ENCODE measurements at regions not wholly inside any gene's neighbourhood (a gene's known extent, or its start where the extent isn't known, plus 50 kb on each side); places are given as distances from the start of the nearest gene placed in this dataset.

DNA sequence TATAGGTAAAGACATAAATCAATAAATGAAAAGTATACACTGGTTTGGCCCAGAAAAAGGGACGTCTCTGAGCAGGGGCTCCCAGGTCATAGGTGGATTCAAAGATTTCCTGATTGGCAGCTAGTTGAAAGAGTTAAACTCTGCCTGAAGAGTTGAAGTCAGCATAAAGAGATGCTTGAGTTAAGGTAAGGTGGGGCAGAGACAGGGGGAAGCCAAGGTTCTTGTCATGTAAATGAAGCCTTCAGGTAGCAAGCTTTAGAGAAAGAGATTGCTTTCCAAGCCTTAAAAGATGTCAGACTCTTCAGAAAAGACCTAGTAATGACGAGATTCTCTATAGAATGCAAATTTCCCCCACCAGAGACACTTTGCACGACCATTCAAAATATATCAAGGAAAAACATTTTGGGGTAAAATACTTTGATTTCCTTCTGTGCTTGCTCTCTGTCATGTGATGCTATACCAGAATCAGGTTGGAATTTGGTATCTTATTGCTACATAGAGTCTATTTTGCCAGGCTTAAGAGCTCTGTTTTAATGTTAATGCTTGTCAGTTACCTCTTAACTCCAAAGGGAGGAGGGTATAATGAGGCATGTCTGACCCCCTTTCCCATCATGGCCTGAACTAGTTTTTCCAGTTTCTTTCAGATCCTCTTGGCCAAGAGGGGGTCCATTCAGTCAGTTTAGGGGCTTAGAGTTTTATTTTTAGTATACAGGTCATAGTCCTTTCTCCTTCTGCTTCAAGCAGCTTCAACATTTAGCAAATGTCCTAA, 429.6 kb downstream of the ADRA2A start:
- no peak for DNase-seq (ENCODE audit: low read depth)

DNA sequence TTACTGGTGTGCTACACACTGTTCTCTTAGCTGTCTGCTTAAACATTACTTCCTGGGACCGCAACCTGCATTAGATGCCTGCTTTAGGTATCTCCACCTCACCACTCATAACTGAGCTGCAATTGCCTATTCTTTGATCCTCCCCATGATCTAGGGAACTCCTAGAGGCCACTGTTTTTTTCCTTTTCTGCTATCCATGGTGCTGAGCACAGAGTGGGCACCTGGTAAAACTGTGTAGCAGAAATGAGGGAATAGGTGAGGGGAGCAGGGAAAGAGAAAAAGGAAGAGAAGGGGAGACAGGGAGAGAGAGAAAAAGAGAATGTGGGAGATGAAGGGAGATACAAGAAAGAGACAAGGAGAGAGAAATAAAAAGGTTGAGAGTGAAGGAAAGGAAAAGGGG, 434.9 kb downstream of the ADRA2A start:
- DNase-seq (ENCODE audit: low read depth), result no peak

DNA sequence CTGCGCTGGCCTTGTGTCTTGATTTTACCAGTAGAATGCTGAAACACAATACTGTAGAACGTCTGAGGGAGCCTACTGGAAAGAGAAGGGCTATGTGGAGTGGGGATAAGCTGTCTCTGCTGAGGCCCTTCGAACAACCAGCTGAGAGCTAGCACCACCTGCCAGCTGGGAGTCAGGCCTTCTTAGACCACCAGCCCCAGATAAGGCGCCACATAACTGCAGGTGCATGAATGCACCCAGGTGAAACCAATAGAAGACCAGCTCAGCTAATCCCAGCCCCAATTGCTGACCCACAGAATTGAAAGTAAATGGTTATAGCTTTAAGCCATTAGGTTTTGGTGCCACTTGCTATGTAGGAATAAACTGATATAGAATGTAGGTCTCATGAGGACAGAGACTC, 438.4 kb downstream of the ADRA2A start:
- DNase-seq (ENCODE audit: low read depth), result no peak

DNA sequence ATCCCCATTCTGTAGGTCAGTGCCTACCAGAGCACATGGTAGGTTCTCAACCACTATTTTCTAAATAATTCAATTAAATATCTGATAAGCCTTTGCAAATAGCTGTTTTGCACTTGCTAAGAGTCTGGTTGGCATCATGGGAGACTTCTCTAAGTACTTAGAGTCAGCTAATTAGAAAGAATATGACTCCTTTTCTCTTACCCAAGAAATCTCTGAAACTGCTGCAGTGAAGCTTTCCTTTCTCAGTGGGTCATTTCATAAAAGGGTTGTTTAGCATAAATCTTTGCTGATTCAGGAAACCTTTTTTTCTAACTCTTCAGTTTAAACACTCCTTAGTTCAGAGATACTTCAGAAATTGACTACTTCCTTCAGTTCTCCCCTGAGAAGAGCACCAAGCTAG, 438.9 kb downstream of the ADRA2A start:
- no peak for DNase-seq (ENCODE audit: low read depth)

DNA sequence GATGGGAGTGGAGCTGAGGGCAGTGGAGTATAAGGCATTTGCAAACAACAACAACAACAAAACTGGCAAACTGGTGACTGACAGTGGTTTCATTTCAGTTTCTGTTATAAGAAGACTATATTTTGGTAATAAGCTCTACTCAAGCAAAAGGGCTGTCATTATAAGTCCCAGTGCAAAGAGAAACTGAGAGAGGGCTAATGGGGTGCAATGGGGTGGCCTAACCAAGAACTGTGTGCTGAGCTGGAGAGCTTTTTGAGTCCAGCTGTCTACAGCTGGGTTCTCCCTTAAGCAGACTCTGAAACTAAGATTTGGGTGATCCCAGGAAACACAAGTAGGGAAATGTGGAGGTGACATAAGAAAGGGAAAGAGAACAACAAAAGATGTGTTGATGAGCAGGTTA, 439.3 kb downstream of the ADRA2A start:
- no peak for DNase-seq (ENCODE audit: low read depth)

DNA sequence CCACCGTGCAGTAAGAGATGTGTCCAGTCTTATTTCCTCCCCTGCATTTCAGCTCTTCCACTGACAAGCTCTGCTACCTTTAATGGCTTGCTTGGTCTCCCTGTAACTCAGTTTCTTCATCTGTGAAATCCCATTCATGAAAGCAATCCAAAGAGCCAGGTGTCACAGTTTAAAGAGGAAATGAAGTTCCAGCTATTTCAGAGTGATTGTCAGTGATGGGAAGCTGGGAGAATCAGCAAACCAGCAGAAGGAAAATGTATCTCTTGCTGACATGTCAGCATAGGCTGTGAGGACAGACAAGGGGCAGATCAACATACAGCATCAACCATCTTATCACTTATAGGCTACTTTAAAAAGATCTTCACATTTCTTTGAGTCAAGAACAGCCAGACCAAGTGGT, 445.3 kb downstream of the ADRA2A start:
- DNase-seq (ENCODE audit: low read depth), result no peak

DNA sequence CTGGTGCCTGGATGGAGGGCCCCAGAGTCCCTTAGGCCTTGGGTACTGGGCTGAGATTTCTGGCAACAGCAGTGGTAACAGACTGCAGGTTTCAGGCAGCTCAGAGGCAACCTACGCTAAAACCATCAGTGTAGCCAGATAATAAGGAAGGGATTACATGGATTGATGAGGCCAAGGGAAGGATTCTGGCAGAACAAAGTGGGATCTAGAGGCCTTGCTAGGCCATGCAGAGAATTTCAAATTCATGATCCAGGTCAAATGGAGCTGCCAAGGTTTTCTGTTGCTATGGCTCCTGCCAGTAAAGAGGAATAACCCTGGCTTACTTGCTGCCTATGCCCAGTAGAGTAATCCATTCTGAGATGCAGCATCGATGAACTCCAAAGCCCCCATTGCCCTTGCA, 445.7 kb downstream of the ADRA2A start:
- no peak for DNase-seq (ENCODE audit: low read depth)

DNA sequence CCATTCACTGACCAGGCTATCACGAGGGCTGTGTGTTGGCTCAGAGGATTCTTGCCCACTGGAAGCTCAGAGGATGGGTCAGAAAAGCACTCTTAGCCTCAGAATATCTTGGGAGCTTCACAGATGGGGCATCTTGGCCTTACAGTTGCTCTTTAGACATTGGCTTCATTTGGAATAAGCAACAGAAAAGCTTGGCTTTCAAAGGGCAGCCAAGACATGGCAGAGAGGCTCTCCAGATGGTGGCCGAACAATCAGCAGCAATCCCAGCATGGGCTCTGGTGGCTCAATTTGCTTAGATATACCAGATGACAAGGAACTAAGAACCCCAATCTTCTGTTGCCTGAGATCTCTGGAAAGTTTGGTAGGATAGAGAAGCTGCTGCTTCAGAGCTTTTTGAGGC, 446.2 kb downstream of the ADRA2A start:
- no peak for DNase-seq (ENCODE audit: low read depth)

DNA sequence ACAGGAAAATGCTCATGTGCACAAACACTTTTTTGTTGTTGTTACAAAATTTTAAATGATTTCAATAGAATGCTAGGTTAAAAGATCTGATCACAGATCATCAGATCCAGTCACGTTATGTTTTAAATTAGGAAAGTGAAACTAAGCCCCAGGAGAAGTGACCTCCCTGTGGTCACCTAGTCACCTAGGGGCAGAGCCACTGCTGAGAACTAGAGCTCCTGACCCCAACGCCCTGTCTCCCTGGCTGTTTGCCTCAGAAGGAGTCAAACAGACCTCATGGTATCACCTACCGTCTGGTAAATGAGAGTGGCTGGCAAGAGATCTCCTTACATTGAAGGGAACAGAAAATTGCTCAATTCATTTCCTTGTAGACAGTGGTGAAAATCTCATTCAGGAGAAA, 447.3 kb downstream of the ADRA2A start:
- no peak for DNase-seq (ENCODE audit: low read depth)

DNA sequence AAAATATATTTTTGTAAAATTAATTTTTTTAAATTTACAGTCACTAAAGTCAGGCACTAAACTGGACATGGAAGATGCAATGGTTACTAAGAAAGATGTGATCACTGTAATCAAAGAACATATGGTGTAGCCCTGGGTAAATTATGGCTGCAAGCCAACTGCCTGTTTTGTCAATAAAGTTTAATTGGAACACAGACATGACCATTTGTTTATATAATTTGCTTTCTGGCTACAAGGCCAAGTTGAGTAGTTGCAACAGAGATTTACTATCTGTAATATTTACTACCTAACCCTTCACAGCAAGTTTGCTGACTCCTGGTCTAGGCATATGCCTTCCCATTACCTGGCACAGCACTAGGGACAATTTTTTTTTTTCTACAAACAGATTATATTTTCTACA, 448.9 kb downstream of the ADRA2A start:
- no peak for DNase-seq (ENCODE audit: low read depth)

DNA sequence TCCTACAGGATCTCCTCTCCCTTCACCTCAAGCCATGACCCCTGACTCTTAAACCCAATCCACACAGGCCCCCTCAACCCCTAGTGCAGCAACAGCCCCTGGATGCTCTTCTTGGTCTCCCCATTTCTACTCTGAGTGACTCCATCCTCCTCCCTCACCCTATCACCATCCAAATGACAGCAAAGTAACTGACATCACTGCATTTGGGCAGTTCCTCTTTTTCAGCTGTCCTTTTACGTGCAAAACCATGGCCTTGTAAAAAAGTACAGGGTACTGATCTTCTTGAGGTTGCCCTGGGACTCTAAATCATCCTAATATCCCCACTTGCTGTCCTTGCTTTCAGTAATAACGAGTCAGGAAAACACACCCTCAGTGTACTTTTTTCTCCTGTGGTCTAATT, 454.9 kb downstream of the ADRA2A start:
- DNase-seq (ENCODE audit: low read depth), result no peak

DNA sequence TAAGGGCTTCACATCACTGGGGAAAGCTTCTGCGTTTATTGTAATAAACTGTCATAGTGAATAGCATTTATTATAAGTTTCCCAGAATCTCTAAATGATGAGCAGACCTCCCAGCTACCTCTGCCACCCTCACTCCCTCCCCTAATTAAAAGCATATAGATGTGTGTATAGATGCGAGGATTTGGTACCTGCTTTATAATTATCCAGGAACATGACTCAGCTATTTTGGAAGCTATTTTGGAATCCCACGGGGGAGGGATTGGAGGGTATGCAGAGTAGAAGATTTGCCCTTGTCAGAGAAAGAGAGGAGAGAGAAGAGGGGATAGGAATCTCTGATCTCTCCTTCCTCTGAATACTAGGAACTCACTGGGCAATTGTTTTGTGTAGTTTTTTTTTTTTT, 455.3 kb downstream of the ADRA2A start:
- no peak for DNase-seq (ENCODE audit: low read depth)

DNA sequence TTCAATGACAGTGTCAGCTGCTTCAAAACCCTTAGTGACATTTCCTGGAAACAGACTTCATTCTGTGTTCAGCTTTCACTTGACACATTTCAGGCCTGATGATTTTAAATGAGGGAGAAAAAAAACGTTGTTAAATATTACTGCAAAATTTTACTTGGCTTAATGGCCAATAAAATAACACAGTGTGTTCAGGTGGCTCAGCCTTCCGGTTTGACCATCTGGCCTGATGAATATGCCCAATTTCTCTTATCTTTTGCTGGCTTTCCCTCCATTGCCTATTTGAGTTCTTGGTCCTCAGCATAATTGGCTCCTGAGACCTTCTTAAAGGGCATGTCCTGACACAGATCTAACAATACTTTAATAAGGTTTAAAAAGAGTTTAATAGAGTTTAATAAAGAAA, 462.4 kb downstream of the ADRA2A start:
- DNase-seq (ENCODE audit: low read depth), result no peak

DNA sequence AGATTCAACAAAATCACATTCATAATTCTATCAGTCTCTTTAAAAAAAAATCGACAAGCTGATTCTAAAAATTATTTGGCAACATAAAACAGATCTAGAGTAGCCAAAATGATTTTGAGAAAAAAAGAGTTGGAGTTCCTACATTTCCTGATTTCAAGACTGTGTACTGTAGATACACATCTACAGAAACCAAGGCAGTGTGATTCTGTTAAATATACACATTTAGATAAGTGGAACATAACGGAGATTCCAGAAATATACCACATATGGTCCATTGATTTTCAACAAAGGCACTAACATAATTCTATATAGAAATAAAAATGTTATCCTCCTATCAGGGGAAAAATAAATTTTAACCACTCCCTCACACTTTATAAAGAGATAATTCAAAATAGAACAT, 467.0 kb downstream of the ADRA2A start:
- no peak for DNase-seq (ENCODE audit: low read depth)

DNA sequence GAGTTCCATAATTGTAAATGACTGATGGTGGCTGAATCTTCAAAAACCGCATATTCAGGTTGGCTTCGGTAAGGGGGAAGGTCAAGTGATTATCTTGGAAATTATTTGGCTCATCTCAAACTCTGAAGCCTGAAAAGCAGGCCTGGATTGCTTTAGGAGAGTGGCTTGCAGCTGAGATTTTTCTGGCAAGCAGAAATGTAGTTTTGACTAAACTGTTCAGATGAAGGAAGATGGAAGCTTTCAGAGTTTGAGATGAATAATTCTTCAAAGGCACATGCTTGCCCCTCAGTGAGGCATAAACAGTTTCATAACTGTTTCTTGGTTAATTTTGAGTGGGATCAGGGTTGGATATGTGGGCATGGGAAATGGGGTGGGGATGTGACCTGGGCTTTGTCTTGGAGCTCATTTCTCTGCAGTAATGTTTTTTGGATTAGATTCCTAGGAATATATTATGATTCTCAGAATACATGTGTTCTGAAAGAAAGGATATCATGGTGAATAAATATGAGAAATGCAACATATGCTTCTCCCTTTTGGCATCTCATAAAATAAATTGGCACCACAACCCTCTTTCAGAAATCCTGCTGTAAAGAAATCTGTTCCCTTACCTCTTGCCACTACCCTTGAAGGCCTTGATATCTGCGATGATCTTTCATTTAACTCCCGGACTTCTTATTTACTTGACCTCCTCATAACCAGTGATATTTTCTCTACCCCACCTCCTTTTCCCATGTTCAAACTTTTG, 469.2 kb downstream of the ADRA2A start:
- DNase-seq (ENCODE audit: low read depth), result no peak

DNA sequence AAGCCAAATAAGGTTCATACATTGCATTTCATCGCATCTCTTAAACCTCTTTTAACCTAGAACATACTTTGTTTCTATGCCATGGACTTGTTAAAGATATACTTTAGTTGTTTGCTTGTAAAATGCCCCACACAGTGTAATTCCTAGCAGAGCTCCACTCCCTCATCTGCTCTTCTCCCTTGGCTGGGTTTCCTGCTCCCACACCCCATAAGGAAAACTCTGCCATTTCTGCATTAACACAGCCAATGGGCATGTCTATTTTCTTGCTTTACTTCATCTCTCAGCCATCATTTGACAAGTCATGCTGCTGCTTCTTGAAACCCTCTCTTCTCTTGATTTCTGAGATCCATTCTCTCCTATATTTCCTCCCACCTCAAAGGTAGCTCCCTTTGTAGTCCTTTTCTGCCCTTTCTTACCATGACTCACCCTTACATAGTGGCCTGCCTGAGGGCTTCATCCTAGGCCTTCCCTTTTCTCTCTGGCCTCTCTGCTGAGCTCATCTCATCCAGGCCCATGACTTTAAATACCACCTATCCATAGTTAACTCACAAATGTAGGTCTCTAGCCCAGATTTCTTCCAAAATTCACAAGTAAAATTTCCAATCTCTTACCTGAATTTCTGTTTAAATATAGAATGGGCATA, 471.4 kb downstream of the ADRA2A start:
- no peak for DNase-seq (ENCODE audit: low read depth)

DNA sequence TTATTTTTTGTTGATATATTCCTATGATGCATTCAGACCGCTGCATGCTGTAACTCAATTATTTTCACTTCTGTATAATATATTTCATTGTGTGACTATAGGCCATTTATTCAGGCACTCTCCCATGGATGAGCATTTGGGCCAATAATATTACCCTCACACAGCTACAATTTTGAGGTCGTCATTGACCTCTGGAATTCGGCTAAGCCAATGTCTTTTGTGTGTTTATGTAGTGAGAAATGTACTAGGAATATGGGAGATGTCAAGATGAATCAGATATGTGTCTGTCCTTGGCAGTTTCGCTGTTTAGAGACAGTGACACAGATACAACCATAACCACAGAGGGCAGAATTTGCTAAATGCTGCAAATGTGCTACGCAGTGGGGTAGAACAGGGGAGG, 474.2 kb downstream of the ADRA2A start:
- DNase-seq (ENCODE audit: low read depth), result peak; percentile 29

DNA sequence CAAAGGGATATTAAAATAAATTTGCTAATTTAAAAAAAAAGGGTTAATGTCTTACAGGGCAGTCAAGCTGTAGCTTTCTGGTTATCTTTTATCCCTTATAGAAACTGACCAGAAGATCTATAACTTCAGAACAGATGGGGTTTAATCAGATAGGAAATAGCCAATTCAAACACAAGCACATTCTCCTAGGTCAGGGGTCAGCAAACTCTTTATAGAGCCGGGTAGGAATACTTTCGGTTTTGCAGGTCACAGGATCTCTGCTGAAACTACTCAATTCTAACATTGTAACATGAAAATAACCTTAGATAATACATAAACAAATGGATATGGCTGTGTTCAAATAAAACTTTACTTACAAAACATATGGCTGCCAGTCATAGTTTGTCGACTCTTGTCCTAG, 479.8 kb downstream of the ADRA2A start:
- no peak for DNase-seq (ENCODE audit: low read depth)

DNA sequence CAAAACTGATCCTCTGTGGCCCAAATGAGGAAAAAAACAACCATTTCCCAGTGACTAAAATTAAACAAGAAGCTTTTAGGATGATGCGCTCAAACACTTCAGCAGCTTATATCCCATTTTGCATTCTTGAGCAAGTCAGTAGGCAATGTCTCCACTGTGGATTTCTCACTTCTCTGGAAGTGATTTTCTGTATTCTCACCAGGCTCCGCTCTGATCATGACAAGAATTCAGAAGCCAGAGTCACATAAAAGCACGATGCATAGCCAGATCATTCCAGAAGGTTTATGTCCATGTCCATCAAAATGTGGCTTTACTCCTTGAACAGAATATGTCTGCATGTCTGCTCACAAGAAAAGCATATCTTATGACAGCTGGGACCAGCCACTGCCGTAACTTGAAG, 481.4 kb downstream of the ADRA2A start:
- DNase-seq (ENCODE audit: low read depth), result no peak

DNA sequence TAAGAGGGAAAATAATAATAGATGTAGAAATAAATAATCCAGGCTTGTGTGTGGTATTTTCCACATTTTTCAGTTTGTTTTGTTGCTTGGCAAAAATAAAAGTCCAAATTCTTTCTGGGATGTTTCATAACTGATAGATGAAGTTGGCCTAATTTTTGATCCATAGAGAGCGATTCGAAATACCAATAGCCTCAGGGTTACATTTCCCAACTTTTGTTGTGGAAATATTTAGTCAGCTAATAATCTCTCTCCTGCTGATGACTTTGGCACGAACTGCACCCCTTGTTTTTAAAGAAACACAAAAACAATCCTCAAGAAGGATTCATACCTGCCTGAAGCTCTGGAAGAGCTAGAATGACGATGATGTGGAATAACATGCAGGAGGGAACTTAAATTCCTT, 483.2 kb downstream of the ADRA2A start:
- no peak for DNase-seq (ENCODE audit: low read depth)

DNA sequence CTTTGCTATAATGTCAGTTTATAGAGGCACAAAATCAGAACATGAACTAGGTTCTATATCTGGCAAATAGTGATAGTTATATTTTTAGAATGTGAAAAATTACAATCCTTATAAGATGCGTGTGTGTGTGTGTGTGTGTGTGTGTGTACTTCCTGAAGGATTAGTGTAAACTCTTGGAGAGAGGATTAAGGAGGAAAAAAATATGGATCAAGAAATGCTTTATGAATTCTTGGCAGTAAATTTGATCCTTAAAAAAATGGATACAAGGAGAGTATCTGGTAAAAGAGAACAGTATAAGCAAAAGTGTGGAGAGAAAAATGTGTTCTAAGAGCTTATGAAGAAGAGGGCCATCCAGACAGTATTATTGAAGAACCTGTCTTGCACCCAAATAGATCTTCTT, 484.3 kb downstream of the ADRA2A start:
- DNase-seq (ENCODE audit: low read depth), result no peak

DNA sequence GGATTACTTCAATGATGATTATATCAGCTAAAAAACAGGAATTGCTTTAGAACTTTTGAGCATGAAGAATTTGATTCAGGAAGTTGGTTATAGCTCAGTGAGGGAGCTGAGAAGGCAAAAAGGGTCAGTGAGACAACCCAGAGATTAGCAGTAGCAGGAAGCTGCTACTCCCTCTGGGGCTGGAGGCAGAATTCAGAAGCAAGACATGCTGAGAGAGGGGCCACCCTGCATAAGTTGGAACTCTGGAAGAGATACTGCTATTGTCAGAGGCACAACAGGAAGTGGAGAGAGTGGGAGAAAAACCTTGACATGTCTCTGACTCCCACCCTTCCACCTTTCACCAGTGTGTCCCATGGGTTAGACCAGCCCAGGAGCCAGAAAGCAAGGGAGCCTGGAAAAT, 488.7 kb downstream of the ADRA2A start:
- DNase-seq (ENCODE audit: low read depth), result no peak

DNA sequence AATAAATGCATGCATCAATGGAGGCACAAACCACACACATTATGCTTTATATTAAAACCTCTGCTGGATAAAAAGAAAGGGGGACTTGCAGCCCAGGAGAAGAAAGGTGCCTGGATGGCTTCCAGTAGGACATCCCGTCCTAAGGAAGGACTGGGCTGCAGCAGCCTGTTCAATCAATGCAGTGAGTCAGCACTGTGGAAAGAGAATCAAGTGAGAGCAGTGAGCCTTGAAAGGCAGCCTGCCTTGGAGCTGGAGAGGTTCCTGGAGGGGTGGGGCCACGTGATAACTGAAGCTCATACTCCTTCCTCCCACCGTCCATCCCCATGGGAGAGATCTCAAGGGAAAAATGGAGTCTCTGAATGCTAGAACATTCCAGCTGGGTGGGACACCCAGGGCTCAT, 501.2 kb downstream of the ADRA2A start:
- no peak for DNase-seq (ENCODE audit: low read depth)

All from RPMI7951 (cell line).